MCF 10A (cell line): ENCODE measurements at regions not wholly inside any gene's neighbourhood (a gene's known extent, or its start where the extent isn't known, plus 50 kb on each side); places are given as distances from the start of the nearest gene placed in this dataset.

Source experiments
- BruUV-seq: library from RNA; stranded (reverse); fragments of 400-500 nt; replicated peaks from 2 replicates; lab custom pipeline; 2021; lab: Mats Ljungman, UMichigan
- CTCF ChIA-PET: fragments of 300-600 bp; sonication (Branson Sonifier 250); formaldehyde crosslinking; extraction: SDS; loops from one replicate; lab custom pipeline; 2021; ENCODE audit warnings: antibody characterized with exemption, inconsistent platforms; lab: Yijun Ruan, JAX
- POLR2A ChIA-PET: fragments of 300-600, 350-650 bp; sonication (Branson Sonifier 250); formaldehyde crosslinking; extraction: SDS; loops from one replicate; lab custom pipeline; 2020; ENCODE audit warnings: antibody characterized with exemption, inconsistent platforms; lab: Yijun Ruan, JAX
- DNase-seq: peaks from one replicate; pipeline ENCODE4 v3.0.0-alpha.2; 2018; ENCODE audit not compliant: unreplicated experiment
- H3K27ac Mint-ChIP-seq: one replicate; pipeline ENCODE4 v1.8.0; 2022; ENCODE audit warnings: mild to moderate bottlenecking, low read depth, mixed read lengths; ENCODE audit not compliant: unreplicated experiment
- H3K27me3 Mint-ChIP-seq: one replicate; pipeline ENCODE4 v1.8.0; 2022; ENCODE audit warnings: mixed read lengths; ENCODE audit not compliant: insufficient read depth, unreplicated experiment
- H3K36me3 Mint-ChIP-seq: one replicate; pipeline ENCODE4 v1.8.0; 2022; ENCODE audit warnings: mild to moderate bottlenecking, moderate library complexity, mixed read lengths; ENCODE audit not compliant: insufficient read depth, unreplicated experiment
- H3K4me1 Mint-ChIP-seq: one replicate; pipeline ENCODE4 v1.8.0; 2022; ENCODE audit warnings: mixed read lengths; ENCODE audit not compliant: insufficient read depth, unreplicated experiment
- H3K4me3 Mint-ChIP-seq: one replicate; pipeline ENCODE4 v1.8.0; 2022; ENCODE audit warnings: mild to moderate bottlenecking, moderate library complexity, mixed read lengths; ENCODE audit not compliant: unreplicated experiment
- H3K9me3 Mint-ChIP-seq: one replicate; pipeline ENCODE4 v1.8.0; 2022; ENCODE audit warnings: mixed read lengths; ENCODE audit not compliant: unreplicated experiment
- intact Hi-C: fragments of 100-400 bp; cut with micrococcal nuclease; formaldehyde crosslinking; loops from 2 replicates; pipeline ENCODE4 v1.14.1; 2022
- TF ChIP-seq, protein P1 (sequence below): fragments of 200-600 bp; IDR thresholded peaks from one replicate; pipeline ENCODE4 v1.8.0; 2022; ENCODE audit warnings: antibody characterized with exemption, mild to moderate bottlenecking; ENCODE audit not compliant: unreplicated experiment

DNA sequence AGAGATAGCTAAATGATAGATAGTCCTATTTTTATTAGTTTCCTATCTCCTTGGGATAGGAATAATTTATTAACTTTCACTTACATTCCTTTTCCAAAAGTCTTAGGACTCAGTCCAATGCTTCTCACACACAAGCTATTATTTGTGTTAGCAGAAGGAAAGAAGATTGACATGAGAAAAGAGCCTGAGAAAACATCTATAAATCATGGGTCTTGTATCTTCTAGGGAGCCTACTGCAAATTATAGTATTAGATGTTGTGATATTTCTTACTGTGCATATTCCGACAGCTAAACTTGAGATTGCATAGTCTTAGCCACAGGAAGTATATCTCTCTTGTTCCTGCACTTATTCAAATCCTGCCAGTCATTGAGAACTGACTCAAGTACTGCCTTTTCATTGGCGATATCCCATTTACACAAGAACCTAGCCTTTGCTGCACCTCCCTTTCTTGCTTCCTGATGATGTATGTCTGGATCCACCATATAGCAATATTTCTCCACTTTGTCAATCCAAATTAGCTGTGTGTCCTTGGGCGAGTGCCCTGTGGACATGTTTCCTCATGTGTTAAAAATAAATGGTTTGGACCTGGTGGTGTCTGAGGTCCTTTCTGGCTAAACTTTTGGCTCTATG lies 245.1 kb upstream of the LMCD1 start:
- H3K36me3 Mint-ChIP-seq: no peaks in the 10 kb centered on the region
- intact Hi-C loops: no loop called here
- TF ChIP-seq, protein P1, sequence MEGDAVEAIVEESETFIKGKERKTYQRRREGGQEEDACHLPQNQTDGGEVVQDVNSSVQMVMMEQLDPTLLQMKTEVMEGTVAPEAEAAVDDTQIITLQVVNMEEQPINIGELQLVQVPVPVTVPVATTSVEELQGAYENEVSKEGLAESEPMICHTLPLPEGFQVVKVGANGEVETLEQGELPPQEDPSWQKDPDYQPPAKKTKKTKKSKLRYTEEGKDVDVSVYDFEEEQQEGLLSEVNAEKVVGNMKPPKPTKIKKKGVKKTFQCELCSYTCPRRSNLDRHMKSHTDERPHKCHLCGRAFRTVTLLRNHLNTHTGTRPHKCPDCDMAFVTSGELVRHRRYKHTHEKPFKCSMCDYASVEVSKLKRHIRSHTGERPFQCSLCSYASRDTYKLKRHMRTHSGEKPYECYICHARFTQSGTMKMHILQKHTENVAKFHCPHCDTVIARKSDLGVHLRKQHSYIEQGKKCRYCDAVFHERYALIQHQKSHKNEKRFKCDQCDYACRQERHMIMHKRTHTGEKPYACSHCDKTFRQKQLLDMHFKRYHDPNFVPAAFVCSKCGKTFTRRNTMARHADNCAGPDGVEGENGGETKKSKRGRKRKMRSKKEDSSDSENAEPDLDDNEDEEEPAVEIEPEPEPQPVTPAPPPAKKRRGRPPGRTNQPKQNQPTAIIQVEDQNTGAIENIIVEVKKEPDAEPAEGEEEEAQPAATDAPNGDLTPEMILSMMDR: no peak
- ChIA-PET CTCF (interaction anchor here (1.3 to 7.6 kb wide), 3 partner anchors 17 to 45 kb away, joined by 4 to 55 read pairs (median 10); no protein-coding TSS in a partner anchor), POLR2A (interaction anchor here (0.7 to 0.9 kb wide), 2 partner anchors 9 to 10 kb away, joined by 3 read pairs; no protein-coding TSS in a partner anchor)
- BruUV-seq: no TSS peak
- no peak overlapping the region for H3K27ac Mint-ChIP-seq
- peaks cover 10% of the 10 kb centered on the region for H3K9me3 Mint-ChIP-seq
- H3K4me1 Mint-ChIP-seq: no peaks in the 10 kb centered on the region
- no peak for DNase-seq
- no peak overlapping the region for H3K4me3 Mint-ChIP-seq
- no peaks in the 10 kb centered on the region for H3K27me3 Mint-ChIP-seq

DNA sequence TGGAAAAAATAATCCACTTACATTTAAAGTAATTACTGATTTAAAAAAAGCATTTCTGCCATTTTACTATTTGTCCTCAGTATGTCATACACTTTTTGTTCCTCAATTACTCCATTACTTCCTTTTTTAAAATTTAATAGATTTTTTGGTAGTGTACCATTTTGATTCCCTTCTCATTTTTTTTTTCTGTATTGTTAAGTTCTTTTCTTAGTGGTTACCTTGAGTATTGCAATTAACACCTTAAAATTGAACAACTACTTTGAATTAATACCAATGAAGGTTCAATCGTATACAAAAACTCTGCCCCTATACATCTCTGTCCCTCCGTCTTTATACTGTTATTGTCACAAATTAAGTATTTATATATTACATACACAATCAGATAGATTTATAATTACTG lies 240.6 kb upstream of the LMCD1 start:
- Mint-ChIP-seq H3K27me3 (no peaks in the 10 kb centered on the region), H3K9me3 (peaks cover 8% of the 10 kb centered on the region), H3K36me3 (no peaks in the 10 kb centered on the region), H3K27ac (no peak overlapping the region), H3K4me1 (no peaks in the 10 kb centered on the region), H3K4me3 (no peak overlapping the region)
- no peak for DNase-seq
- ChIA-PET POLR2A (no interaction called here), CTCF (no interaction called here)
- TF ChIP-seq, protein P1: no peak
- no TSS peak for BruUV-seq
- intact Hi-C loops: no loop called here

DNA sequence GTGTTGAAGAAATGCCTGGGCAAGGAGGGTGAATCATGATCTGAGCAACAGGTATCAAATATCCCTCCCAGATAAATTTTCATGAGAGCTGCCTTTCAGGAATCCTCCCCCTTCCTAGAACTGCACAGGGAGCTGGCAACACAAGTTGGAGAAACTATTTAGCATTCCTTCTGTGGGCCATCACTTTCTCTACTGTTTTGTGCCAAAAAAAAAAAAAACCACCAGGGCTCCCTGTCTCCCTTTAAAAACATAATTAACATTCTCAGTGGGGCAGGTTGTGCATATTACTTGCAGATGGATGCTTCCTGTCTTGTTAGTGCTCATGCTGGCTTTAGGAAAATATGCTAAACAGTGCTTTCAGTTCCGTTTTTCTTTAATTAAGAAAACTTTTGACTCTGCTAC lies 234.9 kb upstream of the LMCD1 start:
- BruUV-seq: no TSS peak
- POLR2A ChIA-PET: interaction anchor here (0.6 kb wide), 2 partner anchors 10 to 35 kb away, joined by 3 read pairs; no protein-coding TSS in a partner anchor
- Mint-ChIP-seq H3K4me3 (no peak overlapping the region), H3K36me3 (no peaks in the 10 kb centered on the region), H3K9me3 (peaks cover 4% of the 10 kb centered on the region), H3K27me3 (no peaks in the 10 kb centered on the region), H3K27ac (no peak overlapping the region), H3K4me1 (no peaks in the 10 kb centered on the region)
- CTCF ChIA-PET: interaction anchor here (0.6 to 1.4 kb wide), 5 partner anchors 9 to 1331 kb away, joined by 3 to 4 read pairs (median 3); no protein-coding TSS in a partner anchor
- TF ChIP-seq, protein P1: no peak
- intact Hi-C loops: no loop called here
- peak; percentile 9 for DNase-seq

DNA sequence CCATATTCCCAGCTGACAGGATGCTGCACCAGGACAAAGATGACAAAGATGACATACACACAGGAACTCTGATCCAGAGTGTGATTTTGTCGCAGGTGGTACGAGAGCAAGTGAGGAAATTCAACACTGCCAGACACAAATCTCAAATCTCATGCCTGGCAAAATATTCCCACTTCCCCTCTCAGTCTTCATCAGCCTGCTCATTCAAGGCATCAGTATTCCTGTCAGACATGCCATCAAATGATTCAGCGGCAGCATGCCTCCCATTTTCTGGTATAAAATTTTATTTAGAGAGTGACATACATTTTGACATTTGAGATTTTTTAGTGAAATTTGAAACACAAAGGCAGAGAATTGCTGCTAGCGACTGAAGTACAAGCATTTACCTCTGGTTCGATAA lies 228.1 kb upstream of the LMCD1 start:
- Mint-ChIP-seq H3K4me1 (no peaks in the 10 kb centered on the region), H3K36me3 (no peaks in the 10 kb centered on the region), H3K27me3 (no peaks in the 10 kb centered on the region), H3K9me3 (no peaks in the 10 kb centered on the region), H3K4me3 (no peak overlapping the region), H3K27ac (no peak overlapping the region)
- no peak for DNase-seq
- CTCF ChIA-PET: interaction anchor here (0.7 to 0.9 kb wide), 2 partner anchors 35 to 163 kb away, joined by 3 to 4 read pairs; no protein-coding TSS in a partner anchor
- POLR2A ChIA-PET: no interaction called here
- BruUV-seq: no TSS peak
- TF ChIP-seq, protein P1: no peak
- intact Hi-C loops: no loop called here
